GM18867 (cell line): ENCODE measurements at regions not wholly inside any gene's neighbourhood (a gene's known extent, or its start where the extent isn't known, plus 50 kb on each side); places are given as distances from the start of the nearest gene placed in this dataset.
"Not testable (repeated sequence)": the region's sequence is repeated elsewhere in the genome, so short reads cannot be mapped to it uniquely, and the experiment has no call there.

Source experiments
- ATAC-seq: cut with Tn5 transposase; IDR thresholded peaks from one replicate; pipeline ENCODE4 v1.9.1; 2021; ENCODE audit warnings: mild to moderate bottlenecking, moderate library complexity; ENCODE audit not compliant: unreplicated experiment

DNA sequence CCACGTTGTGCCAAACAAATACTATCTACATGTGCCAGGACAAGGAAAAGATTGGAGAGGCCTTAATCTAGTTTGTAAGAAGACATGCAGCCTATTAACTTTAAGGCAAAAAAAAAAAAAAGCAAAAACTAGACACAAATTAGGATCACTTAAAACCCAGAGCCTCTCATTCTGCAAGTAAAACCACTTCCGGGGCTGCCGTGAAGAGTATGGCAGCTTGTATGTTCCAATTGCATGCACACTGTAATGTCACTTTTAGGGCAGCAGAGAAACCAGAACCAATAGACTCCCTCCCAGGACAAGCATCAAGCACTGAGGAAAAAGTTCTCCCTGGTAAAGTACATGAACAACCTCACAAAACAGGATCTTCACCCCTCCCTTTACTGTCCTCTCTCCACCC lies 70.6 kb downstream of the RSL24D1 start:
- no peak for ATAC-seq

DNA sequence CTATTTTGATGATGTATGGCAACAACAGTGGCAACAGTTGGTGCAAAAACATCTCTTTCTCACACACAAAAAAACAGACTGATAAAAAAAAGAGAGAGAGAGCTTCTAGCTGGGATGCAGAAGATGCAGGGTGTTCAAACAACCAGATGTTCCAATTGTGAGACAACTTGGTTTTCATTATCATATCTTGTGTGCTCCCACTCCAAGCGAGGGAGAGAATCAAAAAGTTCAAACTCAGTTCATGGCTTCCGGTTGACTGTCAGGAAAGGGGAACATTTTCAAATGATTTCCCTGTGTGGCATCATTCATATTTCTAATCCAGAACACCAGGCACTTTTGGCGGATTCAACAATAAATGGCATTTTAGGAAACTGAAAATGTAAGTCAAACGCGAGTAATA lies 72.1 kb downstream of the RSL24D1 start:
- no peak for ATAC-seq

DNA sequence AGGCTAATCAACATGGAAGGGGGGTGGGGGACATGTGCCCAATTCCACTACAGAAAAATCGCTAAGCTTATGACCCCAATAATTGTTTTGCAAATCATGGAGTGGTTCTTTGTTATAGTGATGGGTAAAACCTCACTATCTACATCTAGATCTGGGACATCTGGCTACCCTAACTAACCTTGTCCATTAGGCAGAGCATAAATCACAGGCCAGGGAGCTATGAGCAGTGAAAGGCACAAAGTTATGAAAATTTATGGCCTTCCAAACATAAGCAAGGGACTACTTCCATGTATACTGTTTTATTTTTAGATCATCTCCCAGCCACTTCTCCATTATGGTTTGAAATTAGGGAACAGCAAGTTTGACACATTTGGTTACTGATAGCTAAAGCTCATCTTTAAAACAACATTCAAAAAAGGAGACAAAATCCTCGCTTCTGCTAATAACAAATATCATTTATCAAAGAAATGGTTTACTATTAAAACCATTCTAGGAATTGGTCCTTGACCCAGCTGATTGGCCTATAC lies 78.3 kb downstream of the RSL24D1 start:
- no peak for ATAC-seq

DNA sequence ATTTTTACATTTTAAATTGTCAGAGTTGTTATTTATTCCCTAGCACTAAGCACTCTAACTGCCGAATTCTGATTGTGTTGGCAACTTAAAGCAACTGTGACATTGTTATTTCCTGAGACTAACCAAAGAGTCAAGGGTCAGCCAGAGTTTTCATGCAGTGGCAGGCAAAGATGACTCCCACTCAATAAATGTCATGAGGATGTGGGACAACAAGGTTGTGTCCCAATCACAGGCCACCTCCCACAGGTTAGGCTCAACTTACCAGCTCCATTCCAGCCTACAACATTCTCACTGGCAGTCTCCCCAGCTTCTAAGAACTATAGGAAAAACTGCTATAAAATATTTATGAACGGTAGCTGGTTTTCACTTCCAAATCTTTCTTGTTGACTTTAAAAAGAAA lies 80.1 kb downstream of the RSL24D1 start:
- no peak for ATAC-seq

DNA sequence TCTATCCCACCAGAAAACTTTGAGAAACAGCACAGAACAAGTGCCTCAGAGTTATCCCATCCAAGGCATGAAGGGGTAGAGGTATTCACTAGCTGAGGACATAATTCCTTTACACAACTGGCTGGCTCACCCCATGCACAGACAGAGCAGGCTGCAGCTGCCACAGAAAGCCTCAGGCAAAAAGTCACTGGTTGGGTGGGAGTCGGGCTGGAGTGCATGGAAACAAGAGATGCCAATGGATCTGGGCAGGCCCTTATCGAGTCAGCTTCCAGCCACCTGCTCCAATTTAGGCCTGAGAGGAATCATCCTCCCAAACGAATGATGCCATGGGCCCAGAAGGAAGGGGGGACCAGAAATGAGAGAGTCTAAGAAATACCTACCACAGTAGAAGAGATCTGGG lies 83.0 kb downstream of the RSL24D1 start:
- ATAC-seq = no peak

DNA sequence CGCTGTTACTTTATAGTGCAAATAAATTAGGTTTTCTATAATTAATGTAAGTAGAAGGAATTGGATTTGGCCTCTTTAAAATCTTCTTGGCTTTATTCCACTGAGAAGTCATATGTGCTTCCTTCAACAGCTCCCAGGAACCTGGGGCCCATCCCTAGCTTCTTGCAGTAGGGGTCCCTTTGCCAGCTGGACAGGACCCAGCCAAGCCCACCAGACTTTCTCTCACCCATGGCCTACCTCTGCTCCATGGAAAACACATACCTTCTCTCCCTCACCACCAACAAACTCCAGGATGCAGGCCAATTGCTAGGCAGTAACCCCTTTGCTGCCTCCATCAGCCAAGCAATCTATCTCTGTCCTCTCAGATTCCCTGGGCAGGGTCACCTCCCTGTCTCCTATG lies 84.0 kb downstream of the RSL24D1 start:
- no peak for ATAC-seq

DNA sequence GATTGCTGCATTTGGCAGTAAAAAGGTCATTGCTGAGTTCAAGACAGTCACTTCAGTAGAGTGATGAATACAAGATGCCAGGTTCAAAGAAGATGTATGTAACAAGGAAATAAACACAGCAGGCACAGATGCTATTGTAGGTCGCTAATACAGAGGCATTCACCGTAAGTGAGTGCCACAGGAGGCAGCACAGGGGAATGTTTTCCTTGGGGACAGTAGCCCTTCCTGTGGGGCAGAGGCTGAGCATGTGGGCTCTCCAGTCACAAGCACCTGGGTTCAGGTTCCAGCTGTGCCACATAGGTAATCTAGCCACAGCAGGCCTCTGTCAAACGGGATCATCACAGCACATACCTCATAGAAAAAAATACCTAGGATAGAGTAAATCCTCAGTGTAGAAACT lies 86.3 kb downstream of the RSL24D1 start:
- no peak for ATAC-seq

DNA sequence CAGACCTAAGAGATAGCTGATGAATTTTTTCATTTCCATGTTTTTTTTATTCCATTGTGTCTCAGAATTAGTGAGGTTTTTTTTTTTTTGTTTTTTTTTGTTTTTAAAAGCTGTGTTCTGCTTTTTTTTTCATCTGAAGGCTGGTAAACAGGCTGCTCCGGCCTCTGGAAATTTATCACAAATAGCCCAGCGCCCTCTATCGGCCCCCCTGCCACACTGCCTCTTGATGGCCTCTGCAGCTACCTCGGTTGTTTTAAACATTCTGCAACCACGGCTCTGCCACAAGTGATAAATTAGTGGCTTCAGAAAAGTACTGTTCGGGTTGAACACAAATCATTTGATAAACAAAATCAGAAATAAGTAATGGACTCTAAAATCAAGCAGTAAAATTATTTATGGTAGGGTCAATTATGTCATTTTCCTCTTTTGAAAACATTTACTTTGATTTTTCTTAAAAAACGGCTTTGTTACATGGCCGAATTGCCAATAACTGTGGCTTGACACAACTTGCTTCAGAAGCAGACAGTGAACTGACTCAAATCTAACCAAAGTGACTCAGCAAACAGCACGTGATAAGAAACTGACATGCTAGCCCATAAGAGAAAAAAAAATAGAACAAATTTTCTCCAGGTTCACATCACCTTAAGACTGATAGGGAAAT lies 87.8 kb downstream of the RSL24D1 start:
- peak; percentile 74 for ATAC-seq

DNA sequence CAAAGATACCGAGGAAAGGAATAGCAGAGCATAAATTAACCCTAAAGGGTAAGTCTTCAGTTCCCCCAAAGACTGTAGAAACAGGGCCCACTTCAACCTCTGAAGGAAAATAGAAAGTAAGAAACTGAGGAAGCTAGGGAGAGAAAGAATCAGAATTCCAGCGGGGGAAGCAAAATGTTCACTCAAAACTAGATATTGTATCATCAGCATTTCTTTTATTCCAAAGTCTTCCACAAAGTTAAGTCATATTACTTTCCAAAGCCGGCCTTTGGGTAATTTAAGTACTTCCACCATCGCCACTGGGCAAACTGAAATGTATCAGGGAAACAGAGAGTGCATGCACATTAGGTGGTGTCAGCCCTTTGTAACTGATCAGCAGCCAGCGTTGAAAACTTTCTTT lies 88.3 kb downstream of the RSL24D1 start:
- ATAC-seq = no peak

DNA sequence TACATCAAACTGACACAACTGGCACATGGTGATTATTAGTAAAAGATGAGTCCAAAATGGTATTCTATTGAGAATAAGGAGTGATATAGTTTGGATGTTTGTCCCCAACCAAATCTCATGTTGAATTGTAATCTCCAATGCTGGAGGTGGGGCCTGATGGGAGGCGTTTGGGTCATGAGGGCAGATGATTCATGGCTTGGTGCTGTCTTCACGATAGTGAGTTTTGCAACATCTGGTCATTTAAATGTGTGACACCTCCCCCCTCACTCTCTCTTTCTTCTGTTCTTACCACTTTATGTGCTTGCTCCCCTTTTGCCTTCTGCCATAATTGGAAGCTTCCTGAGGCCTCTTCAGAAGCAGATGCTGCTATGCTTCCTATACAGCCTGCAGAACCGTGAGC lies 90.6 kb downstream of the RSL24D1 start:
- no peak for ATAC-seq

DNA sequence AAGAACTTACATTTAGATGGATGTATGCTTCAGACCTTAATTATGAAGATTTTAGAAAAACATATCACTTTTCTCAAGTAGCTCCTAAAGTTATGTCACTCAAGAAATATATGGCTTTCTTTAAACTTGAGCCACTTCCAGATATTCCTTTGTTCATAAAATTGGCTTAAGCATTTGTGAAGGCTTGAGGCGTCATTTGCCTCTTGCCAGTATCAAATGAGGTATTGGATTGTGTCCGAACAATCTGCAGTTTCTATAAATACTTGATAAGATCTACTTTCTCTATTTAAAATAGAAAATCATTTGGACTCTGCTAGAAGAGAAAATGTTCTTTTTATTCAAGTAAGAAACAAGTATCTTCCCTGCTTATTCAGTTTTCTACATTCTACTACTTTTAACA lies 102.6 kb downstream of the RSL24D1 start:
- ATAC-seq = no peak

DNA sequence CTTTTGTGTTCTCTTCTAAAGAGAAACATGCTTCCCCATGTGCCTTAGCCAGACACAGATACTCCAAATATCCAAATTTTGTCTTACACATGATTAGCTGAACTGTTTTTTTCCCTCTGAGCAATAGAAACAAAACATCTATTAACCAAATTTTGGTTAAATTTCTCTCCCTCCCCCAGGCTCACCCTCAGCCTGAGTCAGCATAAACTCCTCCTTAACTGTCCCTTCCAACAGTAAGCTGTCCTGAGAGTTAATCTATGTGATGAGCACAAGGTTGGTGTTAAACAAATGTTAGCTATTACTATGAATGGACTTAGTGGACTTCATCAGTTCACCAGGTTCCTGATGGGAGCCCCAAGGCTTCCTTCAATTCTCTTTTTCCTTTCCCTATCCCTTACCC lies 108.5 kb downstream of the RSL24D1 start:
- no peak for ATAC-seq

DNA sequence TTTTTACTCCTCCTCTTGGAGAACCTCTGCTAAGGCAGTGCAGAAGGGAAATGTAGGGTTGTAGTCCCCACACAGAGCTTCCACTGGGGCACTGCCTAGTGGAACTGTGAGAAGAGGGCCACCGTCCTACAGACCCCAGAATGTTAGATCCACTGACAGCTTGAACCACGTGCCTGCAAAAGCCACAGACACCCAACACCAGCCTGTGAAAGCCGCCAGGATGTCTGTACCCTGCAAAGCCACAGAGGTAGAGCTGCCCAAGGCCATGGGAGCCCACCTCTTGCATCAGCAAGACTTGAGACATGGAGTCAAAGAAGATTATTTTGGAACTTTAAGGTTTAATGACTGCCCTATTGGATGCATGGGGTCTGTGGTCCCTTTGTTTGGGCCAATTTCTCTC lies 112.1 kb downstream of the RSL24D1 start:
- no peak for ATAC-seq

DNA sequence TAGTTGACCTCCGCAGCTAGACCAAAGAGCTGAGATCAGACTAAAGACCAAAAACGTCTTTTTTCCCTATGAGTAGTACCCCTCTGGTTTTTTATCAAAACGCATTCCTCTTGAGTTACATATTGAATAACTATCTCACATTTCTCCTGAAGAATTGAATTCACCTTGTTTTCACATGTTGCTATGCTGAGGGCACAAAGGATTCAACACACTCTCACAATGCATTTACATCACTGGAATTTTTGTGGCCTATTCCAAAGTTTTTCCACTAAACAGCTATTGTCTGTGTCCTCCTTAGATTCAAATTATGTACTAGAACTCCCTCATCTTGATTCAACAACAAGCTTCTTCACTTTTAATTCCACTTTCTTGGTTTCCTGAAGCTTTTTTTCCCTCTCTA lies 112.5 kb downstream of the RSL24D1 start:
- no peak for ATAC-seq

DNA sequence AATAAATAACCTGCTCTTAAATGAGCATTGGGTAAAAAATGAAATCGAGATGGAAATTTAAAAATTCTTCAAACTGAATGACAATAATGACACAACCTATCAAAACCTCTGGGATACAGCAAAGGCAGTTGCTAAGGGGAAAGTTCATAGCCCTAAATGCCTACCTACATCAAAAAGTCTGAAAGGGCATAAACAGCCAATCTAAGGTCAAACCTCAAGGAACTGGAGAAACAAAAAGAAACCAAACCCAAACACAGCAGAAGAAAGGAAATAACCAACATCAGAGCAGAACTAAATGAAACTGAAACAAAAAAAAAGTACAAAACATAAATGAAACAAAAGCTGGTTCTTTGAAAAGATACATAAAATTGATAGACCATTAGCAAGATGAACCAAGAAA lies 119.7 kb downstream of the RSL24D1 start:
- ATAC-seq = not testable (repeated sequence)

DNA sequence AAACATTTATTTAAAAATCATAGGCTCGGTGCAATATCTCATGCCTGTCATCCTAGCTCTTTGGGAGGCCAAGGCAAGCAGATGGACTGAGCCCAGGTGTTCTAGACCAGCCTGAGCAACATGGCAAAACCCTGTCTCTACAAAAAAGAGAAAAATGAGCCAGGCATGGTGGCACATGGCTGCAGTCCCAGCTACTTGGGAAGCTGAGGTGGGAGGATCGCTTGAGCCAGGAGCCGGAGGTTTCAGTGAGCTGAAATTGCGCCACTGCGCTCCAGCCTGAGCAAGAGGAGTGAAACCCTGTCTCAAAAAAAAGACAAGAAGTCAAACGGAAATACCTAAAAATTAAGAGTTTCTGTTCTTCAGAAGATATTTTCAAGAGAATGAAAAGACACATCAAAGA lies 122.3 kb downstream of the RSL24D1 start:
- ATAC-seq = no peak

DNA sequence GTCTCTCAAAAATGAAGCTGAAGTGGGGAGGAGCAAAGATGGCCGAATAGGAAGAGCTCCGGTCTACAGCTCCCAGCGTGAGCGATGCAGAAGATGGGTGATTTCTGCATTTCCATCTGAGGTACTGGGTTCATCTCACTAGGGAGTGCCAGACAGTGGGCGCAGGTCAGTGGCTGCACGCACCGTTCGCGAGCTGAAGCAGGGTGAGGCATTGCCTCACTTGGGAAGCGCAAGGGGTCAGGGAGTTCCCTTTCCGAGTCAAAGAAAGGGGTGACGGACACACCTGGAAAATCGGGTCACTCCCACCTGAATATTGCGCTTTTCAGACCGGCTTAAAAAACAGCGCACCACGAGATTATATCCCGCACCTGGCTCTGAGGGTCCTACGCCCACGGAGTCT lies 132.8 kb downstream of the RSL24D1 start:
- ATAC-seq = not testable (repeated sequence)

DNA sequence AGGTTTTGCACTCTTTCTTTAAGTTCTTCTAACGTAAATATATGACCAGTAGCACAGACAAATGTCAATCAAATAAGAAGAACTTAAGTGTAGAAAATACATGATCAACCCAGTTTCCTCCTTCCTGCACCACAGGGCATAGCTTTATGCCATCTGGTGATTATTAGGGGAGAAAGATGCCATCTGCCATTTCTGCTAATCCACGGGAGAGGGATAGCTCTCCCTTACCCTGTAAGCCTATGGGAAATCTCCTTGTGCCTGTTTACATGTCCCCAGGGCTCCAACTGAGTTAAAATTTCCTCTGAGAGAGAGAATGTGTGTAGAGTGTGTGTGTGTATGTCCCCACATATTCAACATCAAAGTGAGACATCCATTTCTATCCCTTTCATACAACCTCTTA lies 135.9 kb downstream of the RSL24D1 start:
- no peak for ATAC-seq

DNA sequence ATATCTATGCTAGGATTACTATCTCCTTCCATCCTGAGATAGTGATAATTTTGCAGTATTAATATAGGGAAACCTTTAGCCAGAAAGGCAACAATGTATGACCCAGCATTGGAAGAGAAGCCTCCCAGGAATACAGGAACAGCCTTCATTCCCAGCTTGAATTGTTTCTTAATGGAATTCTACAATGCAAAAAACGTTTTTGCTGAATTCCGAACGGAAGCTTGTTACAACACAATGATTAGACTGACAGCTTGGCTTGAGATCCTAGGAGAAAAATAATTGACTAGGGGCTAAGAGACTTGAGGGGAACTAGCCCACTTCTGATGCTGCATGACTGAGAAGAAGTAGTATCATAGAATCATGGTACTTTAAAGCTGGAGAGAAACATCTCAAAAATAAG lies 140.2 kb downstream of the RSL24D1 start:
- no peak for ATAC-seq

DNA sequence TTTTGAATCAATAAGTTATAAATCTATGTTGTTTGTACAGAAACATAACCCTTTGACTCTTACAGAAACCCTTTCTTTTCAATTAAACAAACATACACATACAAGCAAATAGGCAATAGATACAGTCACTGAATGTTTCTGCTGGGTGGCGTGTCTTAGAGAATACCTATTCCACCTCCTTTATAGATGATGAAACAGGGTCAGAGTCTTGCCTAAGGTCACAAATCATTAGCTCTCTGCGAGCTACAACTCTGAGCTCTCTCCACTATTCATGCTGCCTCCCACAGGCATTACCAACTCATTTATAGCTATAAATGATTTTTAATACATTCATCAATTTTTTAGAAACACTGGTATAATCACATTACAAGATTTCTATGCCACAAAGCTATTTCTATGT lies 152.6 kb downstream of the RSL24D1 start:
- no peak for ATAC-seq

DNA sequence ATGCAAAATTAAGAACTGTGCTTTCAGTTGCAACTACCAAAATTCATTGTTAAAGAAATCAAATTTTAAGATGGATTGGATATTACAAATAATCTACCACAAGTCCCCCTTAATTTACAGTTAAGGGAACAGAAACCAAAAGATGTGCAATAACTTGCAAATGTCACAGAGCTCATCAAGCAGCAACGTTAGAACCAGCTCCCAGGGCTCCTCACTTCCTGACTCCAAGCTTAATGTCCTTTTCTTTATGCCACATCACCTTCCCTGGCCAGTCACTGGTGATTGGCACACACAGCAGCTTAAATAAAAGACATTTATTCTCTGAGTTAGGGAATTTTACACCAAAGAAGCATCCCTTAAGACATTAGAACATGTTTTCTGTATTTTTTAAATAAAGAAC lies 159.7 kb downstream of the RSL24D1 start:
- no peak for ATAC-seq

DNA sequence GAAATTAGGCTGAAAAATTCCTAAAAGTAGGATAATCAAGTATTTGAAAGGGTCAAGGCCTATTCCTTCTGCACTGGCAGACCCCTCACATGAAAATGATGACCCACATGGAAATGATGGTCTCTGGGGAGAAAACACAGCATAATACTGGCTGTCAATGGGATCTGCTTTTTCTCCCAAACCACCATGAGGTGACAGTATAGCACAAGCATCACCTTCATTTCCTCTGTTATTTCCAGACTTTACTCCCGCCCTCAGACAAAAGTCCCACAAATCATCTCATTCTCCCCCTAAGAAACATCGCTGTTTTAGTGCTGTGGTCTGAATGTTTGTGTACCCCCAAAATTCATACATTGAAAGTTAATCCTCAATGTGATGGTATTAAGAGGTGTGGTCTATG lies 161.0 kb downstream of the RSL24D1 start:
- ATAC-seq = no peak

DNA sequence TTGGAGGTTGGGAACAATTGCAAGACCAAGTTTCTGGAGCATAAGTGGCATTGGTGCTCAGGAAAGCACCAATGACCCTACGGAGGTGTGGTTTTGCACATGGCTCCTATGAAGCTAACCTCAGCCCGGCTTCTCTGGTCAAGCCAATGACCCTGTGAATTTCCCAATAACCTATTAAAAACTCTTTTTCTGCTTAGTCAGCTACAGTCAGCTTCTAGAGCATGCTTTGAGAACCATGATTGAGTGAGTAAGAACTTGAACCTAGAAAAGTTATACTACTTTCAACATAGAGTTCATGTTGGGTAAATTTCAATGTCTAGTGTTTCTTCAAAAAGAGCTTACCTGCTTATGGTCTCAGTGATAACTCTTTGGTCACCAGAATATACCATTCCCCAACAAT lies 163.2 kb downstream of the RSL24D1 start:
- ATAC-seq = no peak
